Prostate gland (tissue), 2 donors: ENCODE measurements at regions not wholly inside any gene's neighbourhood (a gene's known extent, or its start where the extent isn't known, plus 50 kb on each side); places are given as distances from the start of the nearest gene placed in this dataset.

Experiments
- CTCF ChIP-seq, 4 experiments: fragments of 200-600 bp in 2 of 4; fragments of 450-650 bp in 2 of 4; sonication (generic) in 2 of 4; IDR thresholded peaks; 1 replicate in 3 of 4; 2 replicates in 1 of 4; pipeline ENCODE4 v1.5.1; 2016 to 2019; ENCODE audit warnings: antibody characterized with exemption in 4 of 4, mild to moderate bottlenecking in 2 of 4, moderate library complexity in 2 of 4
- POLR2A ChIP-seq: fragments of 450-650 bp; IDR thresholded peaks from one replicate; pipeline ENCODE4 v1.6.1; 2016; ENCODE audit warnings: antibody characterized with exemption, mild to moderate bottlenecking
- POLR2AphosphoS5 ChIP-seq: sonication (generic); formaldehyde crosslinking; IDR thresholded peaks from one replicate; pipeline ENCODE4 v1.6.1; 2017; ENCODE audit warnings: antibody characterized with exemption

GRCh38 chr15:29324746-29325145, 55.1 kb upstream of the NSMCE3 start:
- TF ChIP-seq CTCF (IDR thresholded peaks at IDR 0.05) (no peak), POLR2AphosphoS5 (no peak), POLR2A (no peak)
